Globus pallidus (tissue), 1 donor: ENCODE measurements at regions not wholly inside any gene's neighbourhood (a gene's known extent, or its start where the extent isn't known, plus 50 kb on each side); places are given as distances from the start of the nearest gene placed in this dataset.
"Not testable (repeated sequence)": the region's sequence is repeated elsewhere in the genome, so short reads cannot be mapped to it uniquely, and the experiment has no call there.

Source experiments
- DNase-seq: peaks from one replicate; pipeline ENCODE4 v3.0.0-alpha.2; 2015; ENCODE audit warnings: low spot score

DNA sequence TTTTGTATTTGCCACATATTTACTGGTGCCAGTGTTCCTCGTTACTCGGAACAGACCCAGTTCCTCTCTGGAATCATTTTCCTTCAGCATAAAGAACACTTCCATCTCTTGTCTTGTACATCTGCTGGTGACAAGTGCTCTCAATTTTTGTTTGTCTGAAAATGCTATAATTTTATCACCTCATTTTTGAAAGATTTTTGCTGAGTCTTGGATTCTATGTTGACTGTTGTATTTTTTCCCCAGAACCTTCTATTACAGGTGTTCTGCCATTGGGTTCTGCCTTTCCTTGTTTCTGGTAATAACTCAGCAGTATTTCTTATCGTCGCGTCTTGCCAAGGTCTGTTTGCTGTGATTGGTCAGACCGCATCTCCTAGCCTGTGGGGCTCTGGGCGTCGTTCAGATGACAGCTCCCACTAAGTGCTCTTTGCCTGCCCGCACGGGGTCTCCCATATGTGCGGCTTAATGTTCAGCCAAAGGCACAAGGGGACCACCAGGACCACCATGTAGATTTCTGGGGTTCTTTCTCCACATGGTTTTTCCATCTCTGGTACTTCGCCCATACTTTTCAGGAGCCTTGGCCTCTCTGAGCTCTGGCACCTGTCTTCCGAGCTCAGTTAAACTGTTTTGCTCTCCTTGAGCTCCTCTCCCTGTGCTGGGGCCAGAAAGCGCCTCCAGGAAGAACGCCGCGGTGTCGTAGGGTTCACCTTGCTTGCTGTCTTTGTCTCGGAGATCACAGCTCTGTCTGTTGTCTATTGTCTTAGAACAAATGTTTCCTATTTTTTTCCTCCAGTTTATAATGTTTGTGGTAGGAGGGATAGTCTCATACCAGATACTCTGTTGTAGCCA lies 80.0 kb downstream of the METRNL start:
- no peak for DNase-seq

DNA sequence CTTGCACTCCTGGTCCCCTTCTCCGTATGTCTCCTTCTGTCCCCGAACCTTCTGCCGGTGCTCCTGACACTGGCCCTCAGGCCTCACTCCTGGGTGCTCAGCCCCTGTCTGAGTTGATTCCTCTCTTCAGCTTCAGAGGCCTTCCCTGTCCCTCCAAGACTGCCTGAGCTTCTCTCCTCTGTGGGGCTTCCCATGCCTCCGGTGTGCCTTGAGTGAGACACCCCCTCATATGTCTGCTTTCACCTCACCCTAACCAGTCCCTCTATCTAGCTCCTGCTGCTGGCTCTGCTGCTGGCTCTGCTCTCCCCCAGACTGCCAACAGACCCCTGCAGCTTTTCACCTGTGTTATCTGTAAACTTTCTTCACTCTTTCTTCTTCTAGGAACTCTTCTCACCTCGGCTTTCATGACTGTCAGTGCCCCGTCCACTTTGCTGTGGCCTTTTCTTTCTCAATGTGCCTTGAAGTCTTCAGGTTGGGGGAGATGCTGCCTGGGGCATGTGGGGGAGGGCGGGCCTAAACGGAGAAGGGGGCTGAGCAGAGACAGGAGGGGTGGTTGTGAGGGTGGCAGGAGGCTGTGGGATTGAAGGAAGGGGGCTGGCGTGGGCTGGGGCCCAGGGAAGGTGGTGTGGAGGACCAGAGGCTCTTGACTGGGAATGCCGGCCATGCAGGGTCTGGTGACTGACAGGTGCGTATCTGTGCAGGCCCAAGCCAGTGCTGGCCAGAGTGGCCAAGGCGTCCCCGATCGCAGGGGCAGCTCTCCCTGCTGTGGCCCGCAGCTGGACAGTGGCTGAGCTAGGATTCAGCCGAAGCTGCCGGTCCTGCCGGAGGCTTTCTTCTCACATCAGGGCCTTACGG lies 81.3 kb downstream of the METRNL start:
- DNase-seq = no peak

DNA sequence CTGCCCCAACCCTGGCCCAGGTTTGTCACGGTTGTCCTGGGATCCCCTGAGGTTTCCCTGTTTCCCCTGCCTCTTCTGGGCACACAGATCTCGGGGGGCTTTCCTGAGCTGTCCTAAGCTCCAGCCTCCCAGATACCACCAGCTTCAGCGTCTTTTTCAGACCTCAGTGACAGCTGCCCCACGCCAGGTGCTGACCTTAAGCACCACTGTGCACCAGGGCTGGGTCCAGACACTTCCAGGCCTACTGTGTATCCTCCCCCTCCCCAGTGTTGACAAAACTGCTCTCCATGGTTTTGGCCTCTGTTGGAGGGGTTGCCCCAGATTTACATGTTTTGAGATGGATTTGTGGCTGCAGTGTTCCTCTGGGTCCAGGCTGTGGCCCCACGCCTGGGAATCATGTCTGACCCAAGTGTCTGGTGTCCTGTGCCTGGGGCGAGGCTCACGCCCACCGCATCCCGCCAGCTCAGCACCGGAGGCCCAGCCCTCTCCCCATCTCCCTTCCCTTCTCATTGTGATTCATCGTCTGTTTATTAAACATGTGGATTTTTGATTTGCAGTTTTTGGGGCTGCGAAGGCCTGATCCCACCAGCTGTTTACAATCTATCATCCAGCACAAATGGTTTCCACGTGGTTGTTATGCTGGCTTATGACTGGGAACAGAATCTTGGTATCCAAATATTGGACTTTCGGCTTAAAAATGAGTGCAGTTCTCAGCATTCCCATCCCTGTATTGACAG lies 82.1 kb downstream of the METRNL start:
- no peak for DNase-seq

DNA sequence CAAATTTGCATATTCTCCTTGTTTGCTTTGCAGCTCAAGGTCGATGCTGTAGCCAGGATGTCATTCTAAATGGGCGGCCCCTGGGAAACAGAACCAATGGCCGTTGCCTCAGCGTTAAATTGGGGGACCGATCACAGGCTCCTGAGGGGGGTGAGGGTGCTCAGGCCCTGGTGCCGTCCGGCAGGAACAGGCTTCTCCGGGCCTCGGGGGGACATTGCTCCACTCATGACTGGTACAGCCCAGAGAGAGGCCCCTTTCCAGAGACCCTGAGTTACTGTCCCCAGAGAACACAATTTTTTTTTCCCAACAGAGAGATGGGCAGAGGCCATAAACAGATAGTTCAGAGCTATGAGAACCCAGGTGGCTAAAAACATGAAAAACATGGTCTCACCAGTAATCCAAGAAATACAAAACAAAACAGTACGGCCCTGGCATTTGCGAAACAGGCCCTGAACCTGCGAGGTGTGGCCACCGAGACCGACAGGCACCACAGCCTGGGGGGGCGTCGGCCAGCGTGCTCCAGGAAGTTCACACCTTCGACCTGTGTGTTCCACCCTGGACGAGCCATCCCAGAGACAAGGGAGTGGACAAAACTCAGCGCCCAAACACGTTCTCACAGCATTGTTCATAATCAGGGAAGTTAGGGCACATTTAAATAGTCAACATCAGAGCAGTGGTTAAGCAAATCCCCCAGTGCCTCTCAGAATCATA lies 82.8 kb downstream of the METRNL start:
- DNase-seq = no peak

DNA sequence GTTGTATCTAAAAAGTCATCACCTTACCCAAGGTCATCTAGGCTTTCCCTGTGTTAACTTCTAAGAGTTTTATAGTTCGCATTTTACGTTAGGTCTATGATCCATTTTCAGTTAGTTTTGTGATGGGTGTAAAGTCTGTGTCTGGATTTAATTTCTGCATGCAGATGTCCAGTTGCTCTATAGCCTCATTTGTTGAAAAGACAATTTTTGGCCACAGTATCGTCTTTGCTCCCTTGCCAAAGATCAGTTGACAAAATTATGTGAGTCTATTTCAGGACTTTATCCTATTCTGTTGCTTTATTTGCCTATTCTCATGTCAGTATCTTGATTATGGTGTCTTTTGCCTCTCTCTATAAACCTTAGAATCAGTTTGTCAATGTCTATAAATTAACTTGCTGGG lies 85.1 kb downstream of the METRNL start:
- no peak for DNase-seq

DNA sequence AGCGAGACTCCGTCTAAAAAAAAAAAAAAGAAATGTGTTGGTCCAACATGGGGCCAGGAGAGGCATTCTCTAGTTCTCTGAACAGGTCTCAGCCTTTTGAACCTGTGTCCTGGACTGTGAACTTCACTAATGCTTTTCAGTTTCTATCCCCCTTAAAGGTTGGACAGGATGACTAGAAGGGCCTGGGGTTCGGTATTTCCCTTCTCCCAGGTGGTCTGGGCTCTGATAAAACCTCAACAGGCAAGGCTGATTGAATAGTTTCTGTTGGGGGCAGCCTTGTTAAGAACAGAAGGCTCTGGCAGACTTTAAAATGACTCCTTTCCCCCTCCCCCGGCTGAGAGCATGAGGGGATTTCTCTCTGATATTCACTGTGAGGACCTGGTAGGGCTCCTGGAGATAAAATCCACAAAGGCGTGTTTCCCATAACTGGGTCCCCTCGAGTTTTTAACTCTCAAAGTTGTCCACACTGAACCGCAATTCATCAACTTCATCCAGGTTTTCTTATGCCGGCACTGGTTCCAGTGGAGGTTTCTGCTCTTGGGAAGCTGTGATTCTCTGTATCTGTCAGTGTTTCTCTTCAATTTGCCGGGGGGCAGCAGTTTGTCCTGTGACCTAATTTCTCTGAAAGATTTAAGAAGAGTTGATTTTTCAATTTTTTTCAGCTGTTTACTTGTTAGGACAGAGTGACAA lies 91.3 kb downstream of the METRNL start:
- no peak for DNase-seq

DNA sequence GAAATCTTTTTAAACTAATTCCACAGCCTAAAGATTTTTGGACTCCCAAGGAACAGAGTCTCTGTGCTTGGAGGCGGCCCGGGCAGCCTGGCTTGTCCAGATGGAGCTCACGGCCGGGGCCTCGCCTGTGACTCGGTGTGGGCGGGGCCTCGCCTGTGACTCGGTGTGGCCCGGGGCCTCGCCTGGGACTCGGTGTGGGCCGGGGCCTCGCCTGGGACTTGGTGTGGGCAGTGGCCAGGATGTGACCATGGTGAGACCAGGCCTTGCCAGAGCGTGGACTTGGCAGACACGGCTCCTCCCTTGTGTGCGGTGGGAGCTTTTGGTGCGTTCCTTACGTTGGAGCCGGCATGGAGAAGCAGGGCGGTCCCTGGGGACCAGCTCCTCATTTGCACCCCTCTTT lies 92.3 kb downstream of the METRNL start:
- DNase-seq = no peak

DNA sequence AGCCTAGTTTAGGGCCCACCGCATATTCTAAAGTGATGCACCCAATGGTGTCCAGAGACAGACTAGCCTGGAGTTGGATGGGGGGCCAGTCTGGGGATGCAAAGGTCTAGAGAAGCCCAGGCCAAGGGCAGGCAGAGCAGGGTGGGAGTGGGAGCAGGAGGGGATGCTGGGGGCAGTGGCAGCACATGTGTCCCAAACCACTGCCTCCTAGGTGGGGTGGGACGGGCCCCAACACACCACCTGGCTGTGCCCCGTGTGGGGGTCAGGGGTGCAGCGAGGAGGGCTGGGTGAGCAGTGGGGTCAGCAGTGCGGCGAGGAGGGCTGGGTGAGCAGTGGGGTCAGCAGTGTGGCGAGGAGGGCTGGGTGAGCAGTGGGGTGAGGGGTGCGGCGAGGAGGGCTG lies 92.7 kb downstream of the METRNL start:
- DNase-seq = not testable (repeated sequence)

DNA sequence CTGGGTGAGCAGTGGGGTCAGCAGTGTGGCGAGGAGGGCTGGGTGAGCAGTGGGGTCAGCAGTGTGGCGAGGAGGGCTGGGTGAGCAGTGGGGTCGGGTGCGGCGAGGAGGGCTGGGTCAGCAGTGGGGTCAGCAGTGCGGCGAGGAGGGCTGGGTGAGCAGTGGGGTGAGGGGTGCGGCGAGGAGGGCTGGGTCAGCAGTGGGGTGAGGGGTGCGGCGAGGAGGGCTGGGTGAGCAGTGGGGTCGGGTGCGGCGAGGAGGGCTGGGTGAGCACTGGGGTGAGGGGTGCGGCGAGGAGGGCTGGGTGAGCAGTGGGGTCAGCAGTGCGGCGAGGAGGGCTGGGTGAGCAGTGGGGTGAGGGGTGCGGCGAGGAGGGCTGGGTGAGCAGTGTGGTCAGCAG lies 93.2 kb downstream of the METRNL start:
- not testable (repeated sequence) for DNase-seq

DNA sequence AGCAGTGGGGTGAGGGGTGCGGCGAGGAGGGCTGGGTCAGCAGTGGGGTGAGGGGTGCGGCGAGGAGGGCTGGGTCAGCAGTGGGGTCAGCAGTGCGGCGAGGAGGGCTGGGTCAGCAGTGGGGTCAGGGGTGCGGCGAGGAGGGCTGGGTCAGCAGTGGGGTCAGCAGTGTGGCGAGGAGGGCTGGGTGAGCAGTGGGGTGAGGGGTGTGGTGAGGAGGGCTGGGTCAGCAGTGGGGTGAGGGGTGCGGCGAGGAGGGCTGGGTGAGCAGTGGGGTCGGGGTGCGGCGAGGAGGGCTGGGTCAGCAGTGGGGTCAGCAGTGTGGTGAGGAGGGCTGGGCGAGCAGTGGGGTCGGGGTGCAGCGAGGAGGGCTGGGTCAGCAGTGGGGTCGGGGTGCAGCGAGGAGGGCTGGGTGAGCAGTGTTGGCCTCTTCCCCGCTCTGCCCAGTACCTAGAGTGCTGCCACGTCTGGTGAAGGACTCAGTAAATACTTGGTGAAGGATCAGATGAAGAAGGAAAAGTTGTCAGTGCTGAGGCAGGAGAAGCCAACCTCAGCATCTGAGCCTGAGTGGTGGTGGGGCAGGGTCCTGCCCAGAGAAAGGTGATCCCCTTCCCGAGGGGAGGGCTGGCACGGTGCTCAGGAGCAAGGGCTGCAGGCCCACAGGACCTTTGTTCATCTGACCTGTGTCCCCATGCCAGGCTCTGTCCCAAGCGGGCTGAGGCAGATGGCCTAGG lies 93.9 kb downstream of the METRNL start:
- not testable (repeated sequence) for DNase-seq

DNA sequence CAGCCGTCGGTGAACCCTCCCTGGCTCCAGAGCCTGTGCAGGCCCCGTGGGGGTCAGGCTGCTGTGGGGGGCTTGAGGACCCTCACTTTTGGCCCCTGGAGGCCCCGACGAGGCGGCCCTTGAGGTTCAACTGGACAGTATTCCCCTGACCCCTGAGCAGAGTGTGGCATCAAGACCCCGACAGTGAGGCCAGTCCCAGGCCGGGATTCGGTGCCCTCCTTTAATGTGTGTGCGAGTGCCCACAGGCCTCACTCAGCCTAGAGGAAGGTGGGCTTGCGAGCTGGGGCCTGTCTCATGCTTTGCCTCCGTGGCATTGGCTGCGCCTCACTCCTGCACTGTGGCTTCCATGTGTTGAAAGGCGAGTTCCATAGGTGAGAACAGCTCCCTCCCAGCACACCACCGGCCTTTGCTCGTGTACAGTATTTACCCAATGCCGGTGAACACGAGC lies 94.5 kb downstream of the METRNL start:
- DNase-seq = no peak

DNA sequence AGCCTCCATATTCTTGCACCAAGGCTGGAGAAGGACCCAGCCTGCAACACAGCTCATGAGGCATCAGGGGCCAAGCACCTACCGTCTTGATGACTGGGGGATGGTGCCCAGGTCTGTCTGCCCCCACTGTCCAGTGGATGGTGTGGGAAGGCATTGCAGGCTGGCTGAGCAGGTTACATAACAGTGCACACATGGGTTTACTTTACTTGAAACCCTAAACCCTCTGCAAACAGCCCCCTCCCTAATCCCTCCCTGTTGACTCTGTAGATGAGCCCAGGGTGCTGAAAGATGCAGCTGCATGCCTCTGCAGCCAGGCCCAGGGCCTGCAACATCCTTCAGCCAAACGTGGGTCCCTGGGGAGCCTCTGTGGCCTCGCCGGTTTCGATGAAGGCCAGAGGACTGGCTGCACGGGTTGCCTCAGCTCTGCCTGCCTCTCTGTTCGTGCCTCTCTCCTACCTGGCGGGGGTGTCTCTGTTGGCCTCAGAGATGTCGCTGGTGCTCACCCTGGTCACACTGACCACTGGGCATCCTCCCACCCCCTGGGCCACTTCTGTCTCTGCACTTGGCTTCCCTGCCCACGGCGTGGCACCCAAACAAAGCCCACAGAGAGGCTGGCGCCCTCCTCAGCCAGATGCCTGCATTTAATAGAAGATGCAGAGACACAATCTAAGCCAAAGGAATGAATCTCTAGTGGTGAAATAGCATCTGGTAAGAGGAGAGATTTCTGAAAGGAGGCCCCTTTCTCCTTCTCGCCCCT lies 95.1 kb downstream of the METRNL start:
- no peak for DNase-seq

DNA sequence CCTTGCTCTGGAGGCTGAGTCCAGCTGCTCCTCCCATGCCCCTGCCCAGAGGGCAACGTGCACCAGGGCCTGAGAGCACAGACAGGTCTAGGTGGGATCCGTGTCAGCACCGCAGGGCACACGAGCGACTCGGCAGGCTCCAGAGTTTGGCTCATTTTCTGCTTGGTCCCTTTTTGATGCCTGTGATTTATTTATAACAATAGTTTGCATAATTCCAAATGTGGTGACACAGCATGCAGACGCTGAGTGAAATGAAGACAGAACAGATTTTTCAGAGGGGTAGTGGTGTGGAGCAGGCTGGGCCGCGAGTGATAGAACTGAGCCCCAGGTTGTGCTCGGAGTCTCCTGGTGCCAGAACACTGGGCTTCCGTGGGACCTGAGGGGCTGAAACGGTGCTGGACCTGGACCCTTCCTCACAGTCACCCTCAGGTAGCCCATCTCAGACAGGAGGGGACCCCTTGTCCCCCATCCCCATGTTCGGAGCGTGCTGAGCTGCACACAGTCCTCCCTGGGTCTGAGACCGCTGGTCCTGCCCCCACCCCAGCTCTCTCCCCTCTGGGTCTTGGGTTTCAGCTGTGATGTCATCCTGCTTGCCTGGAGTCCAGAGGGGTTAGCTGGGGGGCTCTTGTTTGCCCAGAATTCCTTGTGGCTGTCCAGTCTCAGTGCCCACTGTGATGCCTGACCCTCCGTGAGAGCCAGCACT lies 95.9 kb downstream of the METRNL start:
- no peak for DNase-seq

DNA sequence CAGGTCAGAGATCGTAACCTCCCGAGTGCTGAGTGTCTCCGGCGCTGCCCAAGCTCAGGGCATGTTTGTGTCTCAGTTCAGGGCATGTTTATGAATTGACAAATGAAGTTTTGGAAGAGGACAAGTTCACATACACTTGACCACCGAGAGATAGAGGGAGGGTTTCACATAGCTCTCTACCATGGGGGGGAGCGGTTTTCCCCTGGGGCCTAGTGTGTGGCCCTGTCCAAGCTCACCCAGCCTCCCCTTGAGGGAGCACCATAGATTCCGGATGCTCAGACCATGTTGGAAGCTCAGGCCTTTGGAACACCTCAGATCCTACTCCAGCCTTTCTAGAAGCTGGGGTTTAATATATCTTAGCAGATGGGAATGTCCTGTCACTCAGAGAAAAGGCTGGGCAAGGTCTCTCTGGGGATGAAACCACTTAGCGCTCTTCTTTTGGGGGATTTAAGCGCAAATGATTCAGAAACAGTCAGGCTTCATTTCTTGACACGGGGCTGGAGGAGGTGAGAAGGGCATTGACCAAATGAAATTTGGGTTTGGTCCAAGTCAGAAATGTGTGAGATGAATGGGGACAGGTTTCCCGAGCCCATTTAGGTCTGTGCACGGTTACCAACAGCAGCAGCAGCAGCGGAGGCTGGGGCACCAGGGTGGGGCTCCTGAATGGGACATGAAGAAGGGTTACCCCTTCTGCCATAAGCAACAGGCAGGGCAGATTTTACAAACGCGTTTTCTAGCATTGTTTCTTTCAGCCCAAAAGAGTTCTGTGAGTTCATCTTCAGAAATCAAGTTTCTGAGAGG lies 96.6 kb downstream of the METRNL start:
- no peak for DNase-seq

DNA sequence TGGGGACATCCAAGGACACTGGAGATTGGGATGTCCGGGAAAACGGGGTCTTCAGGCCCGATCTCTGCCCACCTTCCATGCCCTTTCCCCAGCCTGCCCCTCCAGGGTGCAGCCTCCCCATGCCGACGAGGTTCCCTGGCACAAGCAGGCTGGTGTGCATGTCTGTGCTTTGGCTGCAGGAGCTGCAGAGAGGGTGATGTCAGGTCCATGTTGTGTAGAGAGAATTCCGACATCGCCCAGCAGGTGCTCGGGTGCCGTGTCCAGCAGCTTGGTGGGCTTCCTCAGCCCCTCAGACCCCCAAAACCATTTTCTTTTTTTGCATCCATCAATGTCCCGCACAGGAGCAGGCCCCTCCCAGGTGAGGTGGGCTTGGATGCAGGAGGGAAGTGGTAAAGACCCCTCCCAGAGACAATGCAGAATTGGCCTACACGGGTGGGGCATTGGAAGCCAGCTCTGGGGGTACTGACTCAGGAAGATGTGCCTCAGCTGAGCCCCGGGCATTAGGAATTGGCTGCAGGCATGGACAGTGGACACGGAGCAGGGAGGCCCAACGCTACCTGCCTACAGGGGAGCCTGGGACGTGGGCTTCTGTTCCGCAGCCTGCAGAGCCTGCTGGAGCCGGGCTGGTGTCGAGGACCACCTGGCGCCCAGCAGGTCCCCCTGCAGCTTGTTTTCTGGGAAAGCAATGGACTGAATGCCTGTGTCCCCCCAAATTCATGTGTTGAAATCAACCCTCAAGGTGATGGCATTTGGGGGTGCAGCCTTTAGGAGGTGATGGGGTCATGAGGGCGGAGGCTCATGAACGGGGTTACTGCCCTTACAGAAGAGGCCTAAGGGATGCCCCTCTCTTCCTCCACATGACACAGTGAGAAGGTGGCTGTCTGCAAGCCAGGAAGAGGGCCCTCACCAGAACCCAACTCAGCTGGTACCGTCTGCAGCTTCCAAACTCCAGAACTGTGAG lies 97.5 kb downstream of the METRNL start:
- no peak for DNase-seq

DNA sequence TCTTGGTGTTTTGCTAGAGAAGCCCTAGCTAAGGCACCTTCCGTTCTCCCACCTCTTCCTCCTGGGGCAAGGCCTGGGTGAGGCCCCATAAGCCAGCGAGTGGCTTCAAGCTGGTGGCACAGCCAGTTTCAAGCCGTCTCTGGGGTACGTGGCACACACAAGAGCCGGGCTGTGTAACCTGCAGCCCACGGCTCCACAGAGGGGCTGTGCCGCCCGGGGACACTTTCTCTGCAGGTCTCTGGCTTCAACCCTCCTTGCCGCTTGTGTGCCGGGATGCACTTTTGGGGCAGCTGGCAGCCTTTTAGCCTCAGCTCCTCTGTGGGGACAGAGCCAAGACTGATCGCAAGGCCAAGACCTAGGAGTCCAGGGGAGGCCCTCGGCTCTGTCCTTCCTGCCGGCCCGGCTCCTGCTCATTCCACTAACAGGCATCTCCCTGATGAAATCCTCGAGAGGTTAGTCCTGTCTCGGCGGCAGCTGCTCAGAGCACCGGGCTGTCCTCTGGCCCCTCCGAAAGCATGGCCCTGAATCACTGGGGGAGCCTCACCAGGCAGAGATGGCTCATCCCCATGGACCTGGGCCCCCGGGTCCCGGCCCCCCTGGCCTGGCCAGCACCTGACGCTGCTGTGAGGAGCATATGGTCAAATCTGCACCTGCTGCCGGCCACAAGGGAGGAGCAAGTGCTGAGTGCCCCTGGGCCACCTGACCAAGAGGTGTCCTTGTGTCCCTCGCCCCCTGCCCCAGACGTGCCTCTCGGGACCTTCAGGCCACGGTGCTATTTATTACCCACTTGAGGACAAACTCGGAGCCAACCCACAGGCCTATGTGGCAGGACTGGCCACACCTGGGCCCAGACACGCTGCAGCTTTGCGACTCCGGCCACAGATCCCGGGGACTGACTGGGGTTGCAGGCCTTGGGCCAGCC lies 98.5 kb downstream of the METRNL start:
- DNase-seq = no peak
